Peyer's patch (tissue), 4 donors: ENCODE measurements at regions not wholly inside any gene's neighbourhood (a gene's known extent, or its start where the extent isn't known, plus 50 kb on each side); places are given as distances from the start of the nearest gene placed in this dataset.
A peak's percentile ranks its signal among the peaks of the same experiment; 100 is the strongest.
"Not testable (repeated sequence)": the region's sequence is repeated elsewhere in the genome, so short reads cannot be mapped to it uniquely, and the experiment has no call there.

ENCODE experiments used
- DNase-seq, 3 donors: peaks; one replicate each; pipeline ENCODE4 v3.0.0-alpha.2; 2017 to 2019
- H3K27ac ChIP-seq, 4 donors: fragments of 200-600 bp; sonication (generic); one replicate each; pipeline ENCODE4 v1.5.1; 2016 to 2019
- H3K27me3 ChIP-seq, 2 donors: fragments of 200-600 bp; sonication (generic); one replicate each; pipeline ENCODE4 v1.5.1; 2019
- H3K36me3 ChIP-seq, 3 donors: fragments of 200-600 bp; sonication (generic); one replicate each; pipeline ENCODE4 v1.5.1; 2016 to 2019
- H3K4me1 ChIP-seq, 4 donors: fragments of 200-600 bp; sonication (generic); one replicate each; pipeline ENCODE4 v1.5.1; 2016 to 2019
- H3K4me3 ChIP-seq, 4 donors: fragments of 200-600 bp; sonication (generic); 1 replicate in 3 of 4; 2 replicates in 1 of 4; pipeline ENCODE4 v1.5.1; 2016 to 2019; ENCODE audit warnings: mild to moderate bottlenecking in 1 of 4
- H3K9me3 ChIP-seq, 4 donors: fragments of 200-600 bp; sonication (generic); one replicate each; pipeline ENCODE4 v1.5.1; 2016 to 2019; ENCODE audit warnings: mild to moderate bottlenecking in 1 of 4
- CTCF ChIP-seq, 6 experiments: fragments of 450-650 bp in 4 of 6; fragments of 200-600 bp in 2 of 6; sonication (generic) in 1 of 6; IDR thresholded peaks; one replicate each; pipeline ENCODE4 v1.5.1; 2017 to 2019; ENCODE audit warnings: antibody characterized with exemption in 6 of 6, mild to moderate bottlenecking in 3 of 6, moderate library complexity in 1 of 6

GRCh38 chr4:9110700-9111099 is 59.5 kb upstream of the FAM90A26 start:
- not testable (repeated sequence) for H3K4me3 ChIP-seq, H3K9me3 ChIP-seq, H3K4me1 ChIP-seq, H3K27ac ChIP-seq, DNase-seq, H3K27me3 ChIP-seq, H3K36me3 ChIP-seq

- H3K9me3 ChIP-seq, H3K4me3 ChIP-seq, H3K36me3 ChIP-seq, H3K27me3 ChIP-seq, H3K27ac ChIP-seq, H3K4me1 ChIP-seq, DNase-seq: not testable (repeated sequence)
- TF ChIP-seq CTCF (IDR thresholded peaks at IDR 0.05): peak in 4 of 6 experiments; percentile 15 to 31 (median 22)
These were observed 67.1 kb upstream of the FAM90A26 start for GRCh38 chr4:9103148-9103524.

GRCh38 chr4:9102471-9103147 is 67.6 kb upstream of the FAM90A26 start:
- peak in 1 of 3 donors; percentile 47 for DNase-seq
- not testable (repeated sequence) for H3K9me3 ChIP-seq, H3K27me3 ChIP-seq, H3K4me1 ChIP-seq, H3K4me3 ChIP-seq, H3K36me3 ChIP-seq
- H3K27ac ChIP-seq: peak overlapping the region in 1 of 4 donors; percentile 7

GRCh38 chr4:9096330-9096729 is 73.9 kb upstream of the FAM90A26 start:
- DNase-seq: not testable (repeated sequence)

GRCh38 chr4:9078796-9079195 is 91.4 kb upstream of the FAM90A26 start:
- not testable (repeated sequence) for H3K9me3 ChIP-seq, H3K4me3 ChIP-seq, H3K36me3 ChIP-seq, DNase-seq, H3K4me1 ChIP-seq, H3K27ac ChIP-seq, H3K27me3 ChIP-seq

More at GRCh38 chr4:9096330-9096729, 73.9 kb upstream of the FAM90A26 start:
- not testable (repeated sequence) for H3K27ac ChIP-seq, H3K4me3 ChIP-seq, H3K27me3 ChIP-seq, H3K4me1 ChIP-seq, H3K36me3 ChIP-seq, H3K9me3 ChIP-seq

- not testable (repeated sequence) for H3K36me3 ChIP-seq, H3K27me3 ChIP-seq, H3K4me3 ChIP-seq, H3K9me3 ChIP-seq, H3K4me1 ChIP-seq, DNase-seq, H3K27ac ChIP-seq
These were observed 93.2 kb upstream of the FAM90A26 start for GRCh38 chr4:9076974-9077373.

- DNase-seq, H3K27ac ChIP-seq, H3K4me3 ChIP-seq, H3K4me1 ChIP-seq, H3K9me3 ChIP-seq, H3K27me3 ChIP-seq, H3K36me3 ChIP-seq: not testable (repeated sequence)
These were observed 93.7 kb upstream of the FAM90A26 start for GRCh38 chr4:9076486-9076885.

GRCh38 chr4:9073371-9073770 is 96.8 kb upstream of the FAM90A26 start:
- not testable (repeated sequence) for H3K27ac ChIP-seq, H3K4me3 ChIP-seq, DNase-seq, H3K4me1 ChIP-seq, H3K36me3 ChIP-seq, H3K27me3 ChIP-seq, H3K9me3 ChIP-seq

- H3K4me3 ChIP-seq, H3K9me3 ChIP-seq, H3K36me3 ChIP-seq, H3K4me1 ChIP-seq, DNase-seq, H3K27ac ChIP-seq, H3K27me3 ChIP-seq: not testable (repeated sequence)
These were observed 97.5 kb upstream of the FAM90A26 start for GRCh38 chr4:9072521-9073220.

- not testable (repeated sequence) for H3K9me3 ChIP-seq, H3K4me3 ChIP-seq, H3K27ac ChIP-seq, DNase-seq, H3K27me3 ChIP-seq, H3K36me3 ChIP-seq, H3K4me1 ChIP-seq
These were observed 102.3 kb upstream of the FAM90A26 start for GRCh38 chr4:9067923-9068322.

GRCh38 chr4:9063612-9064011 is 106.6 kb upstream of the FAM90A26 start:
- H3K4me3 ChIP-seq, H3K36me3 ChIP-seq, H3K4me1 ChIP-seq, H3K27ac ChIP-seq, H3K9me3 ChIP-seq, DNase-seq, H3K27me3 ChIP-seq: not testable (repeated sequence)

- H3K27ac ChIP-seq, H3K4me1 ChIP-seq, H3K9me3 ChIP-seq, H3K4me3 ChIP-seq, H3K27me3 ChIP-seq, H3K36me3 ChIP-seq, DNase-seq: not testable (repeated sequence)
These were observed 145.3 kb upstream of the FAM90A26 start for GRCh38 chr4:9024866-9025265.

GRCh38 chr4:9009792-9010191 is 138.2 kb upstream of the HMX1 start:
- not testable (repeated sequence) for H3K9me3 ChIP-seq, H3K36me3 ChIP-seq, H3K27ac ChIP-seq, H3K27me3 ChIP-seq, DNase-seq, H3K4me1 ChIP-seq, H3K4me3 ChIP-seq

- H3K4me3 ChIP-seq, H3K27ac ChIP-seq, H3K27me3 ChIP-seq, DNase-seq, H3K9me3 ChIP-seq, H3K36me3 ChIP-seq, H3K4me1 ChIP-seq: not testable (repeated sequence)
These were observed 136.8 kb upstream of the HMX1 start for GRCh38 chr4:9008407-9008806.
